Tibial nerve (tissue), 3 donors: ENCODE measurements at regions not wholly inside any gene's neighbourhood (a gene's known extent, or its start where the extent isn't known, plus 50 kb on each side); places are given as distances from the start of the nearest gene placed in this dataset.

ENCODE experiments used
- CTCF ChIP-seq, 5 experiments: fragments of 200-600 bp in 3 of 5; fragments of 450-650 bp in 2 of 5; sonication (generic) in 3 of 5; IDR thresholded peaks; one replicate each; pipeline ENCODE4 v1.5.1; 2016 to 2019; ENCODE audit warnings: antibody characterized with exemption in 5 of 5, mild to moderate bottlenecking in 3 of 5, moderate library complexity in 2 of 5
- POLR2A ChIP-seq, 2 donors: fragments of 450-650 bp; IDR thresholded peaks; one replicate each; pipeline ENCODE4 v1.6.1; 2017; ENCODE audit warnings: antibody characterized with exemption in 2 of 2, mild to moderate bottlenecking in 2 of 2, moderate library complexity in 2 of 2

- no peak for TF ChIP-seq CTCF (IDR thresholded peaks at IDR 0.05)
- TF ChIP-seq POLR2A (IDR thresholded peaks at IDR 0.05) = no peak
Measured at GRCh38 chr2:2880938-2881337, 496.7 kb downstream of the EIPR1 start.
